NT2/D1 (cell line): ENCODE measurements at regions not wholly inside any gene's neighbourhood (a gene's known extent, or its start where the extent isn't known, plus 50 kb on each side); places are given as distances from the start of the nearest gene placed in this dataset.

Source experiments
- YY1 ChIP-seq: IDR thresholded peaks from 2 replicates; pipeline ENCODE4 v1.6.1; 2011; ENCODE audit not compliant: insufficient read length, insufficient read depth
- ZNF274 ChIP-seq: IDR thresholded peaks from 2 replicates; pipeline ENCODE4 v1.6.1; 2011; ENCODE audit warnings: mild to moderate bottlenecking, low read depth, low read length

GRCh38 chr11:91688672-91689071 is 535.9 kb upstream of the FAT3 start:
- no peak for TF ChIP-seq YY1
- TF ChIP-seq ZNF274: no peak
